Activated CD8-positive, alpha-beta T cell treated with anti-CD3 and anti-CD28 coated beads, Interleukin-2, amount 10 ng/mL, durations not matched to agents 7 days and 5 days (primary cell): ENCODE measurements at regions not wholly inside any gene's neighbourhood (a gene's known extent, or its start where the extent isn't known, plus 50 kb on each side); places are given as distances from the start of the nearest gene placed in this dataset.
"Not testable (repeated sequence)": the region's sequence is repeated elsewhere in the genome, so short reads cannot be mapped to it uniquely, and the experiment has no call there.

Experiments
- ATAC-seq: fragments of 150-1000 bp; cut with Tn5 transposase; one replicate; pipeline ENCODE4 v1.10.0; 2021; ENCODE audit warnings: moderate library complexity
- CTCF ChIA-PET: fragments of 350-600 bp; sonication (Branson Sonifier 250); formaldehyde crosslinking; loops from one replicate; lab custom pipeline; 2021; ENCODE audit warnings: antibody characterized with exemption; lab: Charles Lee
- POLR2A ChIA-PET: fragments of 350-600 bp; sonication (Branson Sonifier 250); formaldehyde crosslinking; loops from one replicate; lab custom pipeline; 2021; ENCODE audit warnings: antibody characterized with exemption; lab: Charles Lee
- DNase-seq: peaks from one replicate; pipeline ENCODE4 v3.0.0-alpha.2; 2020
- H3K27ac Mint-ChIP-seq: one replicate; pipeline ENCODE4 v1.8.0; 2021; ENCODE audit warnings: mild to moderate bottlenecking, mixed read lengths
- H3K27me3 Mint-ChIP-seq: one replicate; pipeline ENCODE4 v1.8.0; 2021; ENCODE audit warnings: low read depth, mixed read lengths
- H3K36me3 Mint-ChIP-seq: one replicate; pipeline ENCODE4 v1.8.0; 2021; ENCODE audit warnings: low read depth, mixed read lengths
- H3K4me1 Mint-ChIP-seq: one replicate; pipeline ENCODE4 v1.8.0; 2021; ENCODE audit warnings: low read depth, mixed read lengths
- H3K4me3 Mint-ChIP-seq: one replicate; pipeline ENCODE4 v1.8.0; 2021; ENCODE audit warnings: mild to moderate bottlenecking, mixed read lengths
- H3K9me3 Mint-ChIP-seq: one replicate; pipeline ENCODE4 v1.8.0; 2022; ENCODE audit warnings: mixed read lengths; ENCODE audit not compliant: insufficient read depth

DNA sequence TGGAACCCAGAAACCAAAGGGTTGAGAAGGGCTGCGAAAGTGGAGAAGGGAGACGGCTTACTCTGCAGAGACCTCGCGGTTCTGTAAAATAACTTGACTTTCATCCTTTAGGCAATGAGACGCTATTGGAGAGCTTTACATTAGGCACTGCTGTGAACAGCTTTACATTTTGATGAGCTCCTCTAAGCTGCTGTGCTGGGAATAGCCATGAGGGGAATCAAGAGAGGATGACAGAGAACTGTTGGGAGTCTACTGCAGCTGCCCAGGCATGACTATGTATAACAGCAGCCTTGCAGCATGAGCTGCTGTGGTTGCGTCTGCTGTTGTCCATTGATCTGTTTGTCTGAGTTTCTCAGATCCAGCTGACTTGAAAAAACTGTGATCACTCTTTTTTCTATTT, 310.8 kb upstream of the MAP2 start:
- no peaks in the 10 kb centered on the region for H3K4me1 Mint-ChIP-seq
- no peaks in the 10 kb centered on the region for H3K27me3 Mint-ChIP-seq
- no peak overlapping the region for H3K4me3 Mint-ChIP-seq
- ATAC-seq (no peak), DNase-seq (no peak)
- H3K9me3 Mint-ChIP-seq: no peaks in the 10 kb centered on the region
- H3K27ac Mint-ChIP-seq: no peak overlapping the region
- ChIA-PET CTCF (no interaction called here), POLR2A (no interaction called here)
- no peaks in the 10 kb centered on the region for H3K36me3 Mint-ChIP-seq

DNA sequence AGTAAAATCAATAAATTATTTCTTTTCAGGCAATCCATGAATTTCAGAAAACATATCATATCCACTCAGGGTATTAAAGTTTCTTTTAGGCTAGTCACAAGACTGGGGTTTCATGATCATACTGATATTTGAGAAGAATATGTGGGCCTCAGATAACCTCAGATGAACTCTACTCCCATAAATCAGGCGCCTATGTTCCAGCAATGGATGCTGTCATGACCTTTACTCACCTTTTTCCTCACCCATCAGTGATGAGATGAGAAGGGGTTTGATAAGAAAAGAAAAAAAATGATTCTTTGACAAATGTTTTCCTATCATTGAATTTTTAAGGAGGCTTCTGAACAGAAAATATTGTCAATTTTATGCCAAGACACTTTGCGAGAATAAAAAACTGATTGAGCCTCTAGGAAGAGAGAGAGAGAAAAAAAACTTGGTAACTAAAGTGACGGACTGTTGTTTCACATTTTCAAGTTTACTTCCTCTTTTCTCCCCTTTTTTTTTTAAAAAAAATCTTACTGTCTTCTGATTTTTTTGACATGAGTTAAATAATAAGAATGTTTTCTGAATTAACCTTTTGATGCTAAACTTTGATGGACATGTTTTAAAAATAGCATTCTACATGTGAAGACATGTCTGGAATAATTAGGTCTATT, 309.1 kb upstream of the MAP2 start:
- no peaks in the 10 kb centered on the region for H3K4me1 Mint-ChIP-seq
- H3K36me3 Mint-ChIP-seq: no peaks in the 10 kb centered on the region
- no peaks in the 10 kb centered on the region for H3K9me3 Mint-ChIP-seq
- DNase-seq (no peak), ATAC-seq (no peak)
- no peak overlapping the region for H3K27ac Mint-ChIP-seq
- H3K4me3 Mint-ChIP-seq: no peak overlapping the region
- ChIA-PET POLR2A (no interaction called here), CTCF (no interaction called here)
- H3K27me3 Mint-ChIP-seq: no peaks in the 10 kb centered on the region

DNA sequence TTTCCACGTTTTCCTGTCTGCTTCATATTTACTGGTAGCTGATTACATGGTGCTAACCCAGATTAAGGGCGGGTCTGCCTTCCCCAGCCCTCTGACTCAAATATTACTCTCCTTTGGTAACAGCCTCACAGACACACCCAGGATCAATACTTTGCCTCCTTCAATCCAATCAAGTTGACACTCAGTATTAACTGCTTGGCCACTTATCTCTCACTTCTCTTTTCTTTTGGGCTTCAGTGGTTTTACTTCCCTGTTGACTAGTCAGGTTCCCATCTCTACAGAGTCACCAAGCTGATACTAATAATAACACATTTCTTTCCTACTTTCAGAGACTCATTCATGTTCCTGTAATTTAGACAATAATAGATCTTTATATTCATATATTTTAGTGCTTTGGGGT, 302.2 kb upstream of the MAP2 start:
- no peak overlapping the region for H3K27ac Mint-ChIP-seq
- POLR2A ChIA-PET: no interaction called here
- CTCF ChIA-PET: no interaction called here
- no peak for ATAC-seq
- no peak for DNase-seq
- H3K9me3 Mint-ChIP-seq: peaks cover 8% of the 10 kb centered on the region
- no peaks in the 10 kb centered on the region for H3K27me3 Mint-ChIP-seq
- H3K4me3 Mint-ChIP-seq: no peak overlapping the region
- no peaks in the 10 kb centered on the region for H3K36me3 Mint-ChIP-seq
- no peaks in the 10 kb centered on the region for H3K4me1 Mint-ChIP-seq

DNA sequence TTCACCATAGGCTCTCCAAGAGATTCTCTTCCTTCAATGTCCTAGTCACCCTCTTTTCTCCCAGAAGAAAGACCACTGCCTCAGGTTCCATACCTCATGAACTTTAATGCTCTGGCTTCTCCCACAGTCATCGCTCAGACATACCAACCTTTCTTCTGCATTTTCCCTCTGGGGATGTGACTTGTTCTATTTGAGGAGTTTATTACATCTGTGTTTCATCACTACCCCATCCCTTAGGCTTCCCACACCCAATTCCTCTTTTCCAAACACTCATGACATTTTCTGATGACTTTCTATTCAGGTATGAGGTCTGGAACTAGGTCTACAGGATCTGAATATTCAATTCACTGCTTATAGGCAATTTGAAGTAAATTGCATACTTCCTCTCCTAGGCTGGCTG, 298.6 kb upstream of the MAP2 start:
- H3K4me1 Mint-ChIP-seq: no peaks in the 10 kb centered on the region
- peaks cover 8% of the 10 kb centered on the region for H3K9me3 Mint-ChIP-seq
- no peak overlapping the region for H3K27ac Mint-ChIP-seq
- no peaks in the 10 kb centered on the region for H3K27me3 Mint-ChIP-seq
- H3K4me3 Mint-ChIP-seq: no peak overlapping the region
- DNase-seq (no peak), ATAC-seq (no peak)
- H3K36me3 Mint-ChIP-seq: no peaks in the 10 kb centered on the region
- ChIA-PET POLR2A (no interaction called here), CTCF (no interaction called here)

DNA sequence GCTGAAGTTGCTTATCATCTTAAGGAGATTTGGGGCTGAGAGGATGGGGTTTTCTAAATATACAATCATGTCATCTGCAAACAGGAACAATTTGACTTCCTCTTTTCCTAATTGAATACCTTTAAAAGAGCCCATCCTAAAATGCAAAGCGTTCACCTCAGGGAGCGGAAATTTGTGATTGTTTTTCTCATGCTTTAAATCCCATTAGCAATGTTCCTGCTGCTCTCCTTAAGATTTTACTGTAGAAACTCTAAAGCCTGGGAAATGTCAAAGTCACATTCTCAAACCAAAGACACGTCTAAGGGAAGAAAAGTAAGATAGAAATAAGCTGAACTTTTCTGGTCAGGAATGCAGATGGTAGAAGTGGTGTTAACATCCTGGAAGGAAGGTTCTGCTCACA, 285.8 kb upstream of the MAP2 start:
- H3K36me3 Mint-ChIP-seq: no peaks in the 10 kb centered on the region
- DNase-seq (no peak), ATAC-seq (no peak)
- CTCF ChIA-PET: no interaction called here
- POLR2A ChIA-PET: no interaction called here
- H3K9me3 Mint-ChIP-seq: peaks cover 6% of the 10 kb centered on the region
- no peak overlapping the region for H3K27ac Mint-ChIP-seq
- H3K27me3 Mint-ChIP-seq: no peaks in the 10 kb centered on the region
- H3K4me3 Mint-ChIP-seq: no peak overlapping the region
- no peaks in the 10 kb centered on the region for H3K4me1 Mint-ChIP-seq

DNA sequence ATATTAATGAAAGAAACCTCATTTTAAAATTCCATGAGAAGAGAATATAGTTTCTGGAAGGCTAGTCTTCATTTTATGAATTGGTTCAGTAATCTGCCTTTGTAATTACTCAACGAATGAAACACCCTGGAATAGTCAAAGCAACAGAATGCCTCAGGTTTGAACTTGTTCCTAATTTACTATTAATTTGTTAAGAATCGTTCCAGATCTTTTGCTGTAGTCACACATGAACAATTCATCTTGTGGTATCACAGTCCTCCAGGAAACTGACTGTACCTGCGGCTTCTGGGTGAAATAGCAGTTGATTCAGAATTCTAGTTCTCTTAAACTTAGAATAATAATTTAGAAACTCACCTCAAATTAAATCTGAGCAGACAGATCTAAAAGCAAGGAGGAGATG, 282.7 kb upstream of the MAP2 start:
- H3K9me3 Mint-ChIP-seq: peaks cover 6% of the 10 kb centered on the region
- no peak overlapping the region for H3K27ac Mint-ChIP-seq
- H3K4me3 Mint-ChIP-seq: no peak overlapping the region
- ChIA-PET POLR2A (no interaction called here), CTCF (no interaction called here)
- no peaks in the 10 kb centered on the region for H3K27me3 Mint-ChIP-seq
- ATAC-seq: no peak
- no peaks in the 10 kb centered on the region for H3K36me3 Mint-ChIP-seq
- DNase-seq: no peak
- H3K4me1 Mint-ChIP-seq: no peaks in the 10 kb centered on the region

DNA sequence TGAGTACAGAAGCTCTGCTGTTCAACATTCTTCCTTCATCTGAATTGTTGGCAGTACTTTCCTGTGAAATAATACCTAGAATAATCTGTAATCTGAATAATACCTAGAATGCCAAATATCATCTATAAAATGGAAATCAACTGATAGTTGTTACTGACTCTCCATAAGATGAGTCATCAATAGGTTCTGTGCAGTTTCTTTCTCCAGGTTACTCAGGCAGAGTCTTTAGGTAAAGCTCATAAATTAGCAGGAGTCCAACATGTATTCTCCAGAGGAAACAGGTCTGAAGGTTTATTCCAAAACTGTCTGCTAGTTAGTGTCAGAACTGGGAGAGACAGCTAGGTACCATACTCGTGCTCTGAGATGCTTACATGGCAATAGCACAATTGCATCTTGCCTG, 282.0 kb upstream of the MAP2 start:
- Mint-ChIP-seq H3K36me3 (no peaks in the 10 kb centered on the region), H3K4me3 (no peak overlapping the region), H3K27ac (no peak overlapping the region), H3K27me3 (no peaks in the 10 kb centered on the region), H3K9me3 (peaks cover 6% of the 10 kb centered on the region), H3K4me1 (no peaks in the 10 kb centered on the region)
- ChIA-PET CTCF (no interaction called here), POLR2A (no interaction called here)
- ATAC-seq: no peak
- DNase-seq: no peak

DNA sequence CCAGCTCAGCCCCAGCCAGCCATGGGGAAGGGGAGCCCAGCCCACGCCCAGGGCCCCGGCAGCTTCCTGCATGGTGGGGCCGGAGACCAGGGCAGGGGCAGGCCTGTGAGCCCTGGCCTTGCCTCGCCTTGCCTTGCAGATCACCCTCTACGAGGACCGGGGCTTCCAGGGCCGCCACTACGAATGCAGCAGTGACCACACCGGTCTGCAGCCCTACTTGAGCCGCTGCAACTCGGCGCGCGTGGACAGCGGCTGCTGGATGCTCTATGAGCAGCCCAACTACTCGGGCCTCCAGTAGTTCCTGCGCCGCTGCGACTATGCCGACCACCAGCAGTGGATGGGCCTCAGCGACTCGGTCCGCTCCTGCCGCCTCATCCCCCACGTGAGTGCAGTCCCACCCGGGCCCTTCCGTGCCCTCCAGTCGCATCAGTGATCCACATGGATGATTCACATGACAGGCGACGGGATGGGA, 278.6 kb upstream of the MAP2 start:
- POLR2A ChIA-PET, H3K27ac Mint-ChIP-seq, H3K27me3 Mint-ChIP-seq, H3K4me1 Mint-ChIP-seq, ATAC-seq, DNase-seq, CTCF ChIA-PET, H3K9me3 Mint-ChIP-seq, H3K36me3 Mint-ChIP-seq, H3K4me3 Mint-ChIP-seq: not testable (repeated sequence)

DNA sequence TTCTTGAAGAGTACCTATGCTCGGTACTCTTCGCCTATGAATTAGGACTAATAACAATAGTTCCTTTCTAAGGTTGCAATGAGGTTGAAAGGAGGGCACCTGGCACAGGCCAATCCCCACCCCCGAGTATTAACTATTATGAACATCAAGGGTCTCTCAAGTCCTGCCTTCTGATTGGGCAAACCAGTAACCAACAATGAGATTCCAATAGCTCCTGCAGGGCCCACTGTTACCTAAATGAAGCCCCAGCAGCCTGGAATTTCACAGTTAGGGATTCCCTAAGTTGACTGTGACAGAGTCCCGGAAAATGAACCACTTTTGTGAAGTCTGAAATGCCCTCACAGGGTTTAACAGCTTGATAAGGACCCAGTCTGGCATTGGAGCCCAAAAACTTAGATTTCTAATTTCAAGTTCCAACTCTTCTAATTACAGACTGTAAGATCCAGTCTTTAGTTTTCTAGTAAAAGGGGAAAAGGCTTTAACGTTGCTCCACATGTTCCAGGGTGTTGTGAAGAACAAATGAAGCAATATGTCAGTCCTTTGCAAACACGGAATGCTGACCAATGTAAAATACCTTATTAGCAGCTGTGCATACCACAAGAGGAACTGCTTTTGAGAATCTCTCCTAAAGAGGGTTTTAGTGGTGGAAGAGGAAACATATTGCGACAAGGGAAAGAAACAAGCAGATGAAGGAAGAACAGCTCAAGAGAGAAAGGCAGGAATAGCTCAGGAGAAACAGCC, 277.7 kb upstream of the MAP2 start:
- Mint-ChIP-seq H3K27me3 (no peaks in the 10 kb centered on the region), H3K4me1 (no peaks in the 10 kb centered on the region), H3K36me3 (no peaks in the 10 kb centered on the region), H3K27ac (no peak overlapping the region), H3K9me3 (no peaks in the 10 kb centered on the region), H3K4me3 (no peak overlapping the region)
- ChIA-PET CTCF (no interaction called here), POLR2A (no interaction called here)
- DNase-seq (no peak), ATAC-seq (no peak)

DNA sequence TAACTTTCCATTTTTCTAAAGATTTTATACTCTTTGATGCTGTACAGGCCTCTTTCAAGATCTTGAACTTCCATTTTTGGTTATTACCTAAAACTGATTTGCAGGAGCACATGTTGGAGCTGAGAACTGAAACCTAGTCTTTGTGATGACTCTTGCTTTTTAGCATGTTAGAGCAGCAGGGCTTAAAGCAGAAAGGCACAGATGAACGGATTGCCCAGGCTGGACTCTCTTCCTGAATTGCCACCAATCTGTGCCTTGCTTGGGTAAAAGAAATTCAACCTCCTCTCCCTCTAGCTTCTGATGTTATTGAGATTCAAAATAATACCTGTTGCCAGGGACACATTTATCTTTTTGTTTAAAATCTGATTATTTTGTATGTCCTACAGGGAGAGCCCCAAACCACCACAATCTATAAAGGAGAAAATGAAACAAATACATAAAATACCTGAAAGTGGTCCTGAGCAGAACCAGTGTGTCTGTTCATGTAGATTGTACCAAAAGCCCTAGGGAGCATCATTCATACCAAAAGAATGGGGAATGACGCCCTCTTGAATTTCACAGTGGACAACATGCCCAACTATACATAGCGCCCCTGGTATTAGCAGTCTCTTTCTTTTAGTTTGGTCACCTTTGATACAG, 277.0 kb upstream of the MAP2 start:
- ChIA-PET POLR2A (no interaction called here), CTCF (no interaction called here)
- Mint-ChIP-seq H3K27me3 (no peaks in the 10 kb centered on the region), H3K36me3 (no peaks in the 10 kb centered on the region), H3K9me3 (no peaks in the 10 kb centered on the region), H3K4me3 (no peak overlapping the region), H3K4me1 (no peaks in the 10 kb centered on the region), H3K27ac (no peak overlapping the region)
- no peak for DNase-seq
- no peak for ATAC-seq

DNA sequence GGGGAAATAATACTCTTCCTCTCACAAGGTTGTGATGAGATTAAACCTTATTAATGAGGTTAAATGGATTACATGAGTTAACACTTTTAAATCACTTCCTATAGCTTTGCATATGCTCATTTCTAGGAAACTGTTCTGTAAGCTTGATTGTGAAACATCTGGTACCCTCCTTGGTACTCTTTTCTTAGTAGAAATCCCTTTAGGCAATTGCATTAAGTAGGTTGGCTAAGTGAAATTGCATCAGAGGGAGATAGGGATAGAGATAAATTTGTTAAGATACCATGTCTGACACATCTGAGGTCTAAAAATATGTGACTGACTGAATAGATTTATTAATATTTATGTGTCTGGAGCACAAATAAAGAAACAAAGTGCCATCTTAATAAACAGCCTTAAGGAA, 275.9 kb upstream of the MAP2 start:
- H3K27me3 Mint-ChIP-seq: no peaks in the 10 kb centered on the region
- CTCF ChIA-PET: no interaction called here
- no peak overlapping the region for H3K4me3 Mint-ChIP-seq
- no peak overlapping the region for H3K27ac Mint-ChIP-seq
- POLR2A ChIA-PET: no interaction called here
- H3K9me3 Mint-ChIP-seq: no peaks in the 10 kb centered on the region
- DNase-seq (no peak), ATAC-seq (no peak)
- no peaks in the 10 kb centered on the region for H3K36me3 Mint-ChIP-seq
- H3K4me1 Mint-ChIP-seq: no peaks in the 10 kb centered on the region

DNA sequence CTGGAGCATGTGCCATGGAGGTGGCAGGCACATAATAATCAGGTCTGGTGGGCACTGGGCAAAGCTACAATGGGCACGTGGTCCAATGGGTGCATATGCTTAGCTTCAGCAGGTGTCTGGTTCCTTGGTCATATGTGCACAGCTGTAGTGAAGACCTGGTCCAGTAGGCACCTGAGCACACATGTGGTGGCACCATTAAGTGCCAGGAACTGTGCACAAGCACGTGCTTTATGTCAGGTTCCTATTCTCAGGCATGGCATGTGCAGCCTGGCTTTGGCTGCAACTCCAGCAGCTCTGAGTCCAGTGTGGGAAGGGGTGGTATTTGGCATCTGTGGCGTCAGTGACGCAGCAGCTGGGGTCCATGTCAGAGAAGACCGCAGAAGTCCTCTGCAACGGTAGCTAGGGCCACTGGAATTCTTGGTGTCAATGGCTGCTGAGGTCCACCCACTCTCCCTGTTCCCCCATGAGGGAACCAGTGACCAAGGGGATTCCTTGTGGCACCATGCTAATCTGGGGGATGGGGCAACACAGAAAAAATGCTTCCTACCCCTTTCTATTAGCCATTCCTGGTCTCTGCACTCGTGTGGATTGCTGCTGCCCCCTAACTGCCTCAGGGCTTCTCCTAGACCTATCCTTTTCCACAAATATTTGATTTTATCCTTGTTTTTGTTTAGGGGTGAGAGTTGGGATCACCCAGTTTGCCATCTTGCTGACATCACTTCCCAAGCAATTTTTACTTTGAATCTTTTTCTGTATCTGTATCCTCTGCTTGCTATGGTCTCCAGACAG, 262.9 kb upstream of the MAP2 start:
- Mint-ChIP-seq H3K4me3 (no peak overlapping the region), H3K27ac (no peak overlapping the region), H3K36me3 (no peaks in the 10 kb centered on the region), H3K4me1 (no peaks in the 10 kb centered on the region), H3K27me3 (no peaks in the 10 kb centered on the region), H3K9me3 (no peaks in the 10 kb centered on the region)
- DNase-seq (no peak), ATAC-seq (no peak)
- ChIA-PET CTCF (no interaction called here), POLR2A (no interaction called here)
